ENCODE measurements at regions not wholly inside any gene's neighbourhood (a gene's known extent, or its start where the extent isn't known, plus 50 kb on each side); places are given as distances from the start of the nearest gene placed in this dataset.

DNA sequence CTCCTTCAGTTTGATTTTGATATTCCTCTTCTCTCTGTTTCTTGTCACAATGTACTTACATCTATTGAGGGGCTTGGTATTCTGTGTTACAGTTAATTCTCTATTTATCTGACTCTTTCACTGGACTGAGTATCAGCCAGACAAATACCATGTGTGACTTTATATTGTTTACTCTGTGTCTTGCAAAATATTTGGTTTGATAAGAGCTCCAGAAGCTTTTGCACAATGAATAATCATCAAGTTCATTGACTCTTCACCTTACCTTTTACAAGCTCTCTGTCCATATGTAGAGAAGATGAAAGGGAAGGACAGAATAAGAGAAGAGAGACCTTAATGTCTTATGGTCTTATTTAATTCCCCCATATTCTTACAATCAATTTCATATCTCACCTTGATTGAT is 877.7 kb upstream of the CDH8 start:
- Histone ChIP-seq H3K4ac (ENCODE audit: low read length) (no peak overlapping the region), H3K18ac (ENCODE audit: low read length) (no peak overlapping the region), H2BK120ac (ENCODE audit: low read depth, low read length) (no peak overlapping the region), H2BK12ac (ENCODE audit: low read length) (no peak overlapping the region), H3K4me3 (ENCODE audit: low read length in 2 of 2) (no peak overlapping the region), H4K91ac (ENCODE audit: low read depth, low read length, poor library complexity) (no peak overlapping the region), H3K36me3 (replicated peaks in 1 of 2; ENCODE audit: control insufficient read depth in 2 of 2, insufficient read depth in 2 of 2, low read length in 2 of 2) (no peaks in the 10 kb centered on the region), H3K27me3 (ENCODE audit: control insufficient read depth in 3 of 3, insufficient read depth in 3 of 3, low read depth in 1 of 3, low read length in 3 of 3) (no peaks in the 10 kb centered on the region), H2BK15ac (ENCODE audit: low read length) (no peak overlapping the region), H3K23ac (ENCODE audit: low read depth, low read length, poor library complexity) (no peak overlapping the region), H3K79me1 (ENCODE audit: low read depth, low read length) (no peaks in the 10 kb centered on the region), H3K4me1 (ENCODE audit: control insufficient read depth in 2 of 2, insufficient read depth in 1 of 2, low read depth in 1 of 2, low read length in 2 of 2) (no peaks in the 10 kb centered on the region), H4K8ac (ENCODE audit: low read depth, low read length) (no peak overlapping the region), H2AFZ (ENCODE audit: low read length) (no peak overlapping the region), H3K27ac (replicated peaks; ENCODE audit: low read length) (no peak overlapping the region), H3K4me2 (ENCODE audit: insufficient read depth, low read length, poor library complexity, severe bottlenecking) (no peak overlapping the region), H3K14ac (ENCODE audit: low read length) (no peak overlapping the region), H3K9ac (ENCODE audit: low read depth, low read length, poor library complexity) (no peak overlapping the region), H3K9me3 (replicated peaks in 1 of 2; ENCODE audit: control insufficient read depth in 2 of 2, insufficient read depth in 1 of 2, low read depth in 1 of 2, low read length in 2 of 2) (peaks cover 0 to 15% of the 10 kb centered on the region in 2 donors), H2BK5ac (ENCODE audit: low read length) (no peak overlapping the region), H2AK5ac (ENCODE audit: low read depth, low read length) (no peak overlapping the region)
- no peak for DNase-seq (ENCODE audit: low spot score)

DNA sequence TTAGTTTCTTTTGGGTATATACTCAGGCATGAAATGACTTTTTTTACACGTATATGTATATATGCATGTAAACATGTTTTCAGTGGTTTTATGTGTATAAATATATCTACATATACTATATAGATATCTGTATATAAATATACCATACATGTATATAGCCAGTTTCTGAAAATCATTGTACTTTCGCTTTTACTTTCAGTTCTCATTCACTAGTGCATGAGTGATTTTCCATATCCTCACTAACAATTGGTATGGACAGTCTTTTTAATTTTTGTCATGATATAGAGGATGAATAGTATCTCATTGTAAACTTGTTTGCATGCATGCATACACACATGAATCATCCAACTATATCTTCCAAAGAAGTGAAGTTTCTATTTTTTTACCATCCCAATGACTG is 877.1 kb upstream of the CDH8 start:
- no peaks in the 10 kb centered on the region for H3K79me1 ChIP-seq (ENCODE audit: low read depth, low read length)
- H4K8ac ChIP-seq (ENCODE audit: low read depth, low read length), result no peak overlapping the region

DNA sequence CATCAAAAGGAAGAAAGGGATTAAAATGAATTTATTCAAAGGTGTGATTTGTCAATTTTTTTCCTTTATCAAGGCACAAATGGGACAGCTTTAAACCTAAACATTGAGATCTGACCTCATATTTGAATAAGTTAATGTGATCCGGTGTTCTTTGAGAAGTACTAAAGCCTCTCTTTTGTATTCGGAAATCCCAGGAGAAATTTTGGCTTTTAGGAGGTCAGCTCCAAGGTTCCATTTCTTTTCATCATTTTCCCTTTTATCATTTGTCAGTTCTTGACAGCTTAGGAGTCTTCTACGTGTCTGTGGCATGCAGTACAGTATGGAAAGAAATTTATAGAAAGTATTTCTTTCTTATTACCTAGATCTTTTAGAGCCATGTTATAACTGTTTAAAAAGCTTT is 873.4 kb upstream of the CDH8 start:
- no peak overlapping the region for H3K4me3 ChIP-seq (ENCODE audit: low read length in 2 of 2)
- no peak overlapping the region for H2BK5ac ChIP-seq (ENCODE audit: low read length)
- no peak overlapping the region for H2BK12ac ChIP-seq (ENCODE audit: low read length)
- H3K18ac ChIP-seq (ENCODE audit: low read length), result no peak overlapping the region
- H3K79me1 ChIP-seq (ENCODE audit: low read depth, low read length), result no peaks in the 10 kb centered on the region
- no peak overlapping the region for H4K8ac ChIP-seq (ENCODE audit: low read depth, low read length)
- no peak overlapping the region for H3K4me2 ChIP-seq (ENCODE audit: insufficient read depth, low read length, poor library complexity, severe bottlenecking)
- no peak overlapping the region for H3K9ac ChIP-seq (ENCODE audit: low read depth, low read length, poor library complexity)
- no peak overlapping the region for H2BK15ac ChIP-seq (ENCODE audit: low read length)
- no peak overlapping the region for H4K91ac ChIP-seq (ENCODE audit: low read depth, low read length, poor library complexity)
- H3K23ac ChIP-seq (ENCODE audit: low read depth, low read length, poor library complexity), result no peak overlapping the region
- no peak overlapping the region for H3K4ac ChIP-seq (ENCODE audit: low read length)
- H2AK5ac ChIP-seq (ENCODE audit: low read depth, low read length), result no peak overlapping the region
- peaks cover 0 to 15% of the 10 kb centered on the region in 2 donors for H3K9me3 ChIP-seq (replicated peaks in 1 of 2; ENCODE audit: control insufficient read depth in 2 of 2, insufficient read depth in 1 of 2, low read depth in 1 of 2, low read length in 2 of 2)
- no peaks in the 10 kb centered on the region for H3K4me1 ChIP-seq (ENCODE audit: control insufficient read depth in 2 of 2, insufficient read depth in 1 of 2, low read depth in 1 of 2, low read length in 2 of 2)
- H3K36me3 ChIP-seq (replicated peaks in 1 of 2; ENCODE audit: control insufficient read depth in 2 of 2, insufficient read depth in 2 of 2, low read length in 2 of 2), result no peaks in the 10 kb centered on the region
- no peak overlapping the region for H2BK120ac ChIP-seq (ENCODE audit: low read depth, low read length)
- no peak overlapping the region for H2AFZ ChIP-seq (ENCODE audit: low read length)
- H3K14ac ChIP-seq (ENCODE audit: low read length), result no peak overlapping the region
- no peak for DNase-seq (ENCODE audit: low spot score)
- H3K27ac ChIP-seq (replicated peaks; ENCODE audit: low read length), result no peak overlapping the region
- H3K27me3 ChIP-seq (ENCODE audit: control insufficient read depth in 3 of 3, insufficient read depth in 3 of 3, low read depth in 1 of 3, low read length in 3 of 3), result no peaks in the 10 kb centered on the region
- no CpG with 5 or more reads among the region's 3 CpGs for WGBS, 2 donors (ENCODE audit: extremely low coverage in 2 of 2, insufficient read length in 2 of 2, insufficient replicate concordance in 1 of 2)

More for the DNA sequence above, 877.1 kb upstream of the CDH8 start:
- peaks cover 0 to 15% of the 10 kb centered on the region in 2 donors for H3K9me3 ChIP-seq (replicated peaks in 1 of 2; ENCODE audit: control insufficient read depth in 2 of 2, insufficient read depth in 1 of 2, low read depth in 1 of 2, low read length in 2 of 2)
- no peak overlapping the region for H3K4me2 ChIP-seq (ENCODE audit: insufficient read depth, low read length, poor library complexity, severe bottlenecking)
- H2BK12ac ChIP-seq (ENCODE audit: low read length), result no peak overlapping the region
- no peaks in the 10 kb centered on the region for H3K36me3 ChIP-seq (replicated peaks in 1 of 2; ENCODE audit: control insufficient read depth in 2 of 2, insufficient read depth in 2 of 2, low read length in 2 of 2)
- no peak overlapping the region for H3K4me3 ChIP-seq (ENCODE audit: low read length in 2 of 2)
- H3K18ac ChIP-seq (ENCODE audit: low read length), result no peak overlapping the region
- no peak overlapping the region for H3K4ac ChIP-seq (ENCODE audit: low read length)
- WGBS, 2 donors (ENCODE audit: extremely low coverage in 2 of 2, insufficient read length in 2 of 2, insufficient replicate concordance in 1 of 2), result no CpG with 5 or more reads among the region's 2 CpGs
- no peak overlapping the region for H2AFZ ChIP-seq (ENCODE audit: low read length)
- DNase-seq (ENCODE audit: low spot score), result no peak
- no peak overlapping the region for H3K27ac ChIP-seq (replicated peaks; ENCODE audit: low read length)
- no peak overlapping the region for H4K91ac ChIP-seq (ENCODE audit: low read depth, low read length, poor library complexity)
- no peak overlapping the region for H3K23ac ChIP-seq (ENCODE audit: low read depth, low read length, poor library complexity)
- no peak overlapping the region for H2BK15ac ChIP-seq (ENCODE audit: low read length)
- no peak overlapping the region for H2BK120ac ChIP-seq (ENCODE audit: low read depth, low read length)
- no peak overlapping the region for H2BK5ac ChIP-seq (ENCODE audit: low read length)
- no peaks in the 10 kb centered on the region for H3K27me3 ChIP-seq (ENCODE audit: control insufficient read depth in 3 of 3, insufficient read depth in 3 of 3, low read depth in 1 of 3, low read length in 3 of 3)
- H3K9ac ChIP-seq (ENCODE audit: low read depth, low read length, poor library complexity), result no peak overlapping the region
- no peak overlapping the region for H2AK5ac ChIP-seq (ENCODE audit: low read depth, low read length)
- H3K4me1 ChIP-seq (ENCODE audit: control insufficient read depth in 2 of 2, insufficient read depth in 1 of 2, low read depth in 1 of 2, low read length in 2 of 2), result no peaks in the 10 kb centered on the region
- no peak overlapping the region for H3K14ac ChIP-seq (ENCODE audit: low read length)

DNA sequence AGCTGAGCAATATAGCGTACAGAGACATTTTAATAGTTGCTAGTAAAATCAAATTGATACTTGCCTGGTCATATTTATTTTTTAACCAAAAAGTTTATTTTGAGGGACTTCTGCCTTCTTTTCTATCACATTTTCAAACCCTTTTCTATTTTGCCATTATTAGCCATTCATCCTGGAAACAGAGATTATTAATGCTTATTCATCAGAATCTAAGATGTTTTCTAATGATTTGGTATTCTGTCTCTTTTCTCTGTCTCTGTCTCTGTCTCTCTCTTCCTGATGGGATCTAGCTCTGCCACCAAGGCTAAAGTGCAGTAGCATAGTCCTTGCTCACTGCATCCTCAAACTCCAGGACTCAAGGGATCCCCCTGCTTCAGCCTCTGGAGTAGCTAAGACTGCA is 871.3 kb upstream of the CDH8 start:
- H3K79me1 ChIP-seq (ENCODE audit: low read depth, low read length), result no peaks in the 10 kb centered on the region
- H3K18ac ChIP-seq (ENCODE audit: low read length), result no peak overlapping the region
- H2AK5ac ChIP-seq (ENCODE audit: low read depth, low read length), result no peak overlapping the region
- H2AFZ ChIP-seq (ENCODE audit: low read length), result no peak overlapping the region
- WGBS, 2 donors (ENCODE audit: extremely low coverage in 2 of 2, insufficient read length in 2 of 2, insufficient replicate concordance in 1 of 2), result no CpG with 5 or more reads among the region's 1 CpG
- no peak overlapping the region for H2BK12ac ChIP-seq (ENCODE audit: low read length)
- no peak overlapping the region for H3K9ac ChIP-seq (ENCODE audit: low read depth, low read length, poor library complexity)
- H4K8ac ChIP-seq (ENCODE audit: low read depth, low read length), result no peak overlapping the region
- H2BK5ac ChIP-seq (ENCODE audit: low read length), result no peak overlapping the region
- no peak overlapping the region for H4K91ac ChIP-seq (ENCODE audit: low read depth, low read length, poor library complexity)
- H2BK15ac ChIP-seq (ENCODE audit: low read length), result no peak overlapping the region
- DNase-seq (ENCODE audit: low spot score), result no peak
- H2BK120ac ChIP-seq (ENCODE audit: low read depth, low read length), result no peak overlapping the region
- H3K4ac ChIP-seq (ENCODE audit: low read length), result no peak overlapping the region
- H3K4me1 ChIP-seq (ENCODE audit: control insufficient read depth in 2 of 2, insufficient read depth in 1 of 2, low read depth in 1 of 2, low read length in 2 of 2), result peaks cover 0 to 2% of the 10 kb centered on the region in 2 donors
- H3K4me2 ChIP-seq (ENCODE audit: insufficient read depth, low read length, poor library complexity, severe bottlenecking), result no peak overlapping the region
- H3K27ac ChIP-seq (replicated peaks; ENCODE audit: low read length), result no peak overlapping the region
- no peak overlapping the region for H3K4me3 ChIP-seq (ENCODE audit: low read length in 2 of 2)
- no peaks in the 10 kb centered on the region for H3K27me3 ChIP-seq (ENCODE audit: control insufficient read depth in 3 of 3, insufficient read depth in 3 of 3, low read depth in 1 of 3, low read length in 3 of 3)
- no peak overlapping the region for H3K23ac ChIP-seq (ENCODE audit: low read depth, low read length, poor library complexity)
- peaks cover 0 to 15% of the 10 kb centered on the region in 2 donors for H3K9me3 ChIP-seq (replicated peaks in 1 of 2; ENCODE audit: control insufficient read depth in 2 of 2, insufficient read depth in 1 of 2, low read depth in 1 of 2, low read length in 2 of 2)
- no peak overlapping the region for H3K14ac ChIP-seq (ENCODE audit: low read length)
- H3K36me3 ChIP-seq (replicated peaks in 1 of 2; ENCODE audit: control insufficient read depth in 2 of 2, insufficient read depth in 2 of 2, low read length in 2 of 2), result no peaks in the 10 kb centered on the region
